ENCODE measurements at regions not wholly inside any gene's neighbourhood (a gene's known extent, or its start where the extent isn't known, plus 50 kb on each side); places are given as distances from the start of the nearest gene placed in this dataset.
"Not testable (repeated sequence)": the region's sequence is repeated elsewhere in the genome, so short reads cannot be mapped to it uniquely, and the experiment has no call there.

GRCh38 chr11:134944131-134944530 lies 532.1 kb upstream of the B3GAT1 start:
- DNase-seq (ENCODE audit: low spot score), result no peak

GRCh38 chr11:134943544-134943943 lies 531.5 kb upstream of the B3GAT1 start:
- no peak for DNase-seq (ENCODE audit: low spot score)

DNA sequence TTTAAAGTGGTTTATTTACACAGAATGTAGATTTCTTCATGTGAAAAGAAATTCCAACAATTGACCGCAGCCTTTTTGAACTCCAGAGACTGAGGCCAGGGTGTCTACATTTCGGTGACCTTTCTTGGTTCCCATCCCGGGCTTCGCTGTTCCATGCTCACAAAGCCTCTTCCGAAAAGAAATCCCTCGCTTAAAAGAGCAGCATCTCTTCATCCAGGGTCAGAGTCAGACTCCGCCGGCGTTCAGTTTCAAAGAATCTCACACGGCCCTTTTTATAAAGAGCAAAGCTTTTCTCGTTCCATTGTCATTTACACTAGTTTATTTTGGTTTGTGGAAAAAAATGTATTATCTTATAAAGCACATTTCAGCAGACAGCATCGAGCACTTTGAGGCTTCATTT lies 530.6 kb upstream of the B3GAT1 start:
- no peak for DNase-seq (ENCODE audit: low spot score)

GRCh38 chr11:134941936-134942600 lies 530.0 kb upstream of the B3GAT1 start:
- not testable (repeated sequence) for DNase-seq (ENCODE audit: low spot score)

- DNase-seq (ENCODE audit: low spot score), result no peak
Measured at GRCh38 chr11:134941326-134941725, 529.3 kb upstream of the B3GAT1 start.

DNA sequence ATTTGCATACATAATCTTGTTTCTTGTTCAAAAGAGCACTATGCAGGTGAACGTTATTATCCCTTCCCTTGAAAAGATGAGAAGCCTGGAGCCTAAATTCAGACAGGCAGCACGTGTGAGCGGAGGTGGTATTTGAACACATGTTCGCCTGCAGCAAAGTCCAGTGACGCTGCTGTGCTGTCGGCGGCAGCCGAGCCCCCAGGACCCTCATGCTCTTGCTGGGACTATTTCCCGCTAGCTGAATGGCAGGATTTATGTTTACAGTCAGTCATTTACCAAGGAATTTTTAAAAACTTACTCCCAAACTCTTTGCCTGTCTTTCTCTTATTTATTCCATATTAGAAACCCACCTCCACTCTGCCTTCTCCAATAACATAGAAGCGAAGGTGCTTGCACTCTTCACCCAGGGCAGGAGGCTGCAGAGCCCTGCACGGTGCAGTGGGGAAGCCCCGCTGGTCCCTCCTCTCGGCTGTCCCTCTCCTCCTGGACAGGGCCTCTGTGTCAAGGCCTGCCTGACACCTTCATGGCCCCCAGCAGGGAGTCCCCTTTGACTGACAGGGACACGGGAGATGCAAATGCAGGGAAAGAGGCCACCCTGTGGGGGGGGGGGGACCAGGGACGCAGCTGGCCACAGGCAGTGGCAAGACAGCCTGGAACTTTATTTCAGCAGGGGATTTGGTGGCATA lies 528.5 kb upstream of the B3GAT1 start:
- DNase-seq (ENCODE audit: low spot score), result no peak

DNA sequence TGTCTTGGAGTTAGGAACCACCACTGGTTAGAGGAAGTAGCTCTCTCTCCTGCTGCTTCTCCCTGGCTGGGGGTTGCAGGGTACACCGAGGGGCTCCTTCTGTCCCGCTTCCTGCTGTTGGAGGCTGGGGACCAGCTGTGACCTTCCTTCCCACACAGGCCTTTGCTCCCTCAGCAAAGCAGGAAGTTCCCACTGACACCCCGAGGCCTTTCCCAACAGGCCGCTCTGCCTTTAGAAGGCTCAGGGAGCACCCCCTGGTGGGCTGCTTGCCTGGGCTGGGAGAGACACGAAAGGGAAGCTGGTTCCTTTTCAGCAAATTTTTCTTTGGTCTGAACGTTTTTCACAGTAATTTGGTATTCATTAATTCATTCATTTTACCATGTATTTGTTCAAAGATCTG lies 527.9 kb upstream of the B3GAT1 start:
- no peak for DNase-seq (ENCODE audit: low spot score)

DNA sequence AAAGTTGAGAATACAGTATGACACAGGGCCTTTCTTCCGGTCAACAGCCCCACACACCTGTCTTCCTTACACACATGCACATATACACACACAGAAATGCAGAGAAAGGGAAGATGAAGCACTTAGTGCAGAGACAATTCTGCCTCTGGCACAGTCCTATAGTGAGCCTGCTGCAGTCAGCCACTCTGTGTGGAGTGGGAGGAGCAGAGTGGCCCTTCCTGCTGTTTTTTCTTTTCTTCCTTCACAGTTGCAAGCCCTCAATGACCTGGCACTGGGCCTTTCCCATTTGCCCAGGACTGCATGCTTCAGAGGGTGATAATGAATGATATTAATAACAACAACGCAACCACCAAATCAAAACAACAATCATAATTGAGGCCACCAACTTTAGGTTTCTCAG lies 527.0 kb upstream of the B3GAT1 start:
- DNase-seq (ENCODE audit: low spot score), result no peak

GRCh38 chr11:134938212-134938611 lies 526.2 kb upstream of the B3GAT1 start:
- no peak for DNase-seq (ENCODE audit: low spot score)

DNA sequence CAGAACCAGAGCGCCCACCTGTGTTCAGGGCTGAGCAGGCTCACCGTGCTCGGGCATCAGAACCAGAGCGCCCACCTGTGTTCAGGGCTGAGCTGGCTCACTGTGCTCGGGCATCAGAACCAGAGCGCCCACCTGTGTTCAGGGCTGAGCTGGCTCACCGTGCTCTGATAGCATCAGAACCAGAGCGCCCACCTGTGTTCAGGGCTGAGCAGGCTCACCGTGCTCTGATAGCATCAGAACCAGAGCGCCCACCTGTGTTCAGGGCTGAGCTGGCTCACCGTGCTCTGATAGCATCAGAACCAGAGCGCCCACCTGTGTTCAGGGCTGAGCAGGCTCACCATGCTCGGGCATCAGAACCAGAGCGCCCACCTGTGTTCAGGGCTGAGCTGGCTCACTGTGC lies 525.2 kb upstream of the B3GAT1 start:
- not testable (repeated sequence) for DNase-seq (ENCODE audit: low spot score)

GRCh38 chr11:134932761-134933160 lies 520.7 kb upstream of the B3GAT1 start:
- DNase-seq (ENCODE audit: low spot score), result no peak

DNA sequence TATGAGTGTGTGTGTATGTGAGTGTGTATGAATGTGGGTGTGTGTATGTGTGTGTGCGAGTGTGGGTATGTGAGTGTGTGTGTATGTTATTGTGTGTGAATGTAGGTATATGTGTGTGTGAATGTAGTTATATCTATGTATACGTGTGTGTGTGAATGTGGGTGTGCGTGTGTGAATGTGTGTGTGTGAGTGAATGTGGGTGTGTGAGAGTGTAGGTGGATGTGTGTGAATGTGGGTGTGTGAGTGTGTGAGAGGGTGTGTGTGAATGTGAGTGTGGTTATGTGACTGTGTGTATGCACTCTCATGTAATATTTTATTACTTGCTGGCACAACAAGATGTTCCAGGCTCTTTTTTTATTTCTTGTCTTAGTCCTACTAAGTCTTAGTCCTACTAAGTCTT lies 513.4 kb upstream of the B3GAT1 start:
- no peak for DNase-seq (ENCODE audit: low spot score)

- DNase-seq (ENCODE audit: low spot score), result no peak
Measured at GRCh38 chr11:134923441-134923840, 511.4 kb upstream of the B3GAT1 start.

DNA sequence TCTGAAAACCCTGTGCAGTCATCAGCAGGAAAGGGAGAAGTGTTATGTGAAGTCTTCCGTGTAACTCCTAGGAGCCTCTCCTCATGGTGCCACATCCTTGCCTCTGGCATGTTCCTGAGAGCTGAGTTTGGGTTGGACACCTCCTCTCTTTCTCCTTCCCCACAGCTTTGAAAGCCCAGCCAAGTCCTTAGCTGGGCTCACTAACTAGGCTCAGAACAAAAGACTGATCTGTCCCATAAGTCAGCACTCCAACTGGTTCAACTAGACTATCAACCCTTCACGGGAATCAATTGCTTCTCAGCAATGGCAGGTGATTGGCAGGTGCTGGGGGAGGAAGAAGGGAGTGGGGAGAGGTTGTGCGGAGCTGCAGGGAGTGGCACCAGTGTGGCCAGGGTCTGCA lies 509.9 kb upstream of the B3GAT1 start:
- DNase-seq (ENCODE audit: low spot score), result no peak

DNA sequence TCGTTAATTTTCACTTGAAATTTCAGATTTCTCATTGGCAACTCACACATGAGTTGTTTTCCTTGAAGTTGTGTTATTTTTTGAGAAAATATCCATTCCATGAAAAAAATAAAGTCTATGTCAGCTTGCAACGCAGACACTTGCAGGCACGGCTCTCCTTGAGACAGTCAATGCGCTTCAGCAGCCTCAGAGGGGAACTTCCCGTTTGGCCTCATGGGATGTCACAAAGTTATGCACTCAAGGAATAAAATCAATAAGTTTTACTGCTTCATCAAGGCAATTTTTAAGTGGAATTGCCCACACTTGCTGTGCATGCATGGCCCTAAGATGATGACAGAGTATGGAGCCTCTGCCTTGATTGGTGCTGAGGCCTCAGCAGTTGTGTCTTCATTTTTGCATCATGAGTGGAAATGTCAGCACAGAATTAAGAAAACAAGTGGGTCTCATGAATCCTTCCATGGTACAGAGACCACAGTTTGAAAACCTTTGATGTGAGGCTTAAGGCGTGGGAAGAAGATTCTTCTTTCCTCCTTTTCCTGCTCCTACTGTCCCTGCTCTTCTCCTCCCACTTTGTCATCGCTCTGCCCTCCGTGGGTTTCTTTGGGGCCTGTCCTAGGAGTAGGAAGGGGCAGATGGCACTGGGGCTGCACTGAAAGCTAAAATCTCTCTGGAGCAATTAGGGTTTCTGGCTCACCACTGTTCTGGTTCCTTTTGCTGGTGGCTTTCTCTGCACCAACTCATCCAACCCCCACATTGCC lies 509.0 kb upstream of the B3GAT1 start:
- DNase-seq (ENCODE audit: low spot score), result no peak

- DNase-seq (ENCODE audit: low spot score), result no peak
Measured at GRCh38 chr11:134916421-134917213, 504.6 kb upstream of the B3GAT1 start.

- DNase-seq (ENCODE audit: low spot score), result no peak
Measured at GRCh38 chr11:134915881-134916280, 503.8 kb upstream of the B3GAT1 start.

DNA sequence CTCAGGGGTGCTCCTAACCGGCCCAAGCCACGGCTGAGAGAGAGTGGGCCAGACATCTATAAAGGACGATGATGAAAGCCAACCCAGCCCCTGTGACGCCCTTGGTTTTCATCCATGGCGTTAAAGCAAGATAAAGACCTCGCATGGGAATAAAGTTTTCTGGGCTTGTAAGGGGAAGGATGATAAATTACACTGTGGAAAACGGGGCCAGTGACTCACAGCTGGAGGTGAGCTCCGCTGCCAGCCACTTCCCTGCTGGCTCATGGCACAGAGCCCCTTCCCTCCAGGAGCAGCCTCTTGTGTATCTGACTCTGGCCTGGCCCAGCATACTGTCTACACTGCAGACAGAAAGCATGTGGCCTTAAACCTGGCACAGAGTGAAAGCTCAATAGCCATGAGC lies 503.2 kb upstream of the B3GAT1 start:
- no peak for DNase-seq (ENCODE audit: low spot score)

GRCh38 chr11:134913999-134914590 lies 502.1 kb upstream of the B3GAT1 start:
- DNase-seq (ENCODE audit: low spot score), result no peak

DNA sequence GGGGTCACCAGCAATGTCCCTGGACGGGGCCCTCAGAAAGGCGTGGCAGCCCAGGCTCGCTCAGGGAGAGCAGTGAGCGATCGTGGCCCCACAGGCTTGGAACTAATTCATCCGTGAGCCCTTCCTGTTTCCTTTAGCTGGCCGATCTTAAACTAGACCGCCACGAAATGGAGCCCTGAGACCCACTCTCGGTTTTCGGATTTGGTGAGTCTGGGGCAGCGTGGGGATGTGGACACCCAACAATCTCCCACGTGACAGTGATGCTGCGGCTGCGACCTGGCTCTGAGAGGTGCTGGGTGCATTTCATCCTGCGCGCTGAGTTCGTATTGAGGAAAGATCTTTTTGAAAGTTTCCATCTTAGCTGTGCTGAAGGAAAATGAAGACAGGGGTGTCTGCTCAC lies 501.3 kb upstream of the B3GAT1 start:
- no peak for DNase-seq (ENCODE audit: low spot score)

DNA sequence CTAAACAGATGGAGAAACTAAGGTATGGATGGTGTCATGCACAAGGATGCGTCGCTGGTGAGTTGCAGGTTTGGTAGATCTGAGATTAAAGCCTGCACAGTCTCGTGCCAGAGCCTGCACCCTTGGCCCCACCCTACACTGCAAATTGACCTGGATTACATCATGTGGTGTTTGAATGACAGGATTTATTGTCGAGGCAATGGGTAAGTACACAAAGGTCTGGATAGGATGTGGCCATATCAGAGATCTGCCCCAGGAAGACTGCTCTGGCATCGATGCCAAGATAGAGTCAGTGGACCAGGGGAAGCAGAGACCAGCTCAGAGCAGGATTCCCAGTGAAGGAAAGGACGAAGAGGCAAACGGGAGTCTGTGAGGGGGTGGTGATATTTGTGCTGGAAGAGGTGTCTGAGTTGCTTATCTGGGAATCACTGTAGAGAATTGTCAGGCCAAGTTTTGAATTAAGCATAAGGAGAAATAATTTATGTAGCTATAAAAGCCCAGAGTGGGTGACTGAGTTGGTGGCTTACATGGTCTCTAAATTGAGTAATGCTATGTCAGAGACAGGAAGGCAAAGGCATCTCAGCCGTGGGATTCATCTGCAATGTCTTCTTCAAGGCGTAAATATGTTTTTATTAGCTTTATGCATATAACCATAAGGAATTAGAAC lies 499.6 kb upstream of the B3GAT1 start:
- no peak for DNase-seq (ENCODE audit: low spot score)

All from putamen (tissue), 1 donor.